ENCODE measurements at regions not wholly inside any gene's neighbourhood (a gene's known extent, or its start where the extent isn't known, plus 50 kb on each side); places are given as distances from the start of the nearest gene placed in this dataset.

GRCh38 chr10:57986422-57986821 lies 281.3 kb downstream of the IPMK start:
- TF ChIP-seq CREB5 (CRISPR knock-in tag; IDR thresholded peaks at IDR 0.05; ENCODE audit: low read depth) (no peak), ISL1 (CRISPR knock-in tag; IDR thresholded peaks at IDR 0.05) (no peak), SNAI2 (CRISPR knock-in tag; IDR thresholded peaks at IDR 0.05) (no peak)
